GM12891 (cell line): ENCODE measurements at regions not wholly inside any gene's neighbourhood (a gene's known extent, or its start where the extent isn't known, plus 50 kb on each side); places are given as distances from the start of the nearest gene placed in this dataset.

Source experiments
- DNase-seq: peaks from one replicate; pipeline ENCODE4 v3.0.0; 2011; ENCODE audit warnings: low spot score; ENCODE audit not compliant: insufficient read length
- FAIRE-seq: peaks from 2 replicates; lab custom pipeline; 2011; peaks lifted over from hg19 to GRCh38; lab: Jason Lieb, UNC
- PAX5 ChIP-seq: IDR thresholded peaks from 2 replicates; pipeline ENCODE4 v1.6.1; 2011; ENCODE audit warnings: low read length, moderate library complexity, mild to moderate bottlenecking; ENCODE audit not compliant: insufficient read depth, severe bottlenecking
- POLR2A ChIP-seq: IDR thresholded peaks from 2 replicates; pipeline ENCODE4 v1.6.1; 2011; ENCODE audit warnings: low read depth, low read length, control low read depth
- POLR2AphosphoS5 ChIP-seq: IDR thresholded peaks from 2 replicates; pipeline ENCODE4 v1.6.1; 2011; ENCODE audit warnings: low read depth, low read length, control low read depth
- POU2F2 ChIP-seq: IDR thresholded peaks from 2 replicates; pipeline ENCODE4 v1.6.1; 2011; ENCODE audit warnings: low read depth, mild to moderate bottlenecking, control low read depth, low read length, moderate library complexity
- SPI1 ChIP-seq: IDR thresholded peaks from 2 replicates; pipeline ENCODE4 v1.6.1; 2011; ENCODE audit warnings: low read depth, low read length, control low read depth
- TAF1 ChIP-seq: IDR thresholded peaks from 2 replicates; pipeline ENCODE4 v1.6.1; 2011; ENCODE audit warnings: low read depth, low read length, control low read depth

GRCh38 chr21:35329940-35330660 lies 281.0 kb upstream of the RUNX1 start:
- no peak for TF ChIP-seq POU2F2
- no peak for TF ChIP-seq POLR2AphosphoS5
- no peak for TF ChIP-seq TAF1
- no peak for TF ChIP-seq PAX5
- TF ChIP-seq SPI1, result no peak
- no peak for TF ChIP-seq POLR2A
- FAIRE-seq (no peak), DNase-seq (no peak)

GRCh38 chr21:35328856-35329455 lies 279.9 kb upstream of the RUNX1 start:
- no peak for TF ChIP-seq POLR2A
- no peak for TF ChIP-seq PAX5
- no peak for TF ChIP-seq POU2F2
- TF ChIP-seq POLR2AphosphoS5, result no peak
- TF ChIP-seq TAF1, result no peak
- no peak for TF ChIP-seq SPI1
- FAIRE-seq, result no peak
- DNase-seq, result no peak

- FAIRE-seq (peak; percentile 5), DNase-seq (no peak)
- TF ChIP-seq TAF1 (no peak), POLR2AphosphoS5 (no peak), POU2F2 (no peak), POLR2A (no peak), PAX5 (no peak), SPI1 (no peak)
These were observed 277.6 kb upstream of the RUNX1 start for GRCh38 chr21:35326677-35327076.

GRCh38 chr21:35325953-35326352 lies 276.9 kb upstream of the RUNX1 start:
- no peak for FAIRE-seq
- no peak for TF ChIP-seq TAF1
- TF ChIP-seq PAX5, result no peak
- no peak for TF ChIP-seq SPI1
- no peak for TF ChIP-seq POLR2AphosphoS5
- TF ChIP-seq POU2F2, result no peak
- no peak for DNase-seq

GRCh38 chr21:35324372-35325220 lies 275.5 kb upstream of the RUNX1 start:
- no peak for DNase-seq
- FAIRE-seq, result no peak
- TF ChIP-seq POLR2A (no peak), POU2F2 (no peak), PAX5 (no peak), TAF1 (no peak), SPI1 (no peak), POLR2AphosphoS5 (no peak)

GRCh38 chr21:35323947-35324346 lies 274.8 kb upstream of the RUNX1 start:
- FAIRE-seq, result no peak
- DNase-seq, result no peak

GRCh38 chr21:35321322-35322200 lies 272.5 kb upstream of the RUNX1 start:
- no peak for FAIRE-seq
- no peak for DNase-seq
- no peak for TF ChIP-seq POU2F2
- TF ChIP-seq PAX5, result no peak
- TF ChIP-seq SPI1, result no peak
- no peak for TF ChIP-seq TAF1
- no peak for TF ChIP-seq POLR2AphosphoS5
- no peak for TF ChIP-seq POLR2A

More at GRCh38 chr21:35323947-35324346, 274.8 kb upstream of the RUNX1 start:
- no peak for TF ChIP-seq SPI1
- no peak for TF ChIP-seq POLR2A
- no peak for TF ChIP-seq POU2F2
- no peak for TF ChIP-seq POLR2AphosphoS5
- no peak for TF ChIP-seq TAF1
- TF ChIP-seq PAX5, result no peak

GRCh38 chr21:35319684-35320283 lies 270.7 kb upstream of the RUNX1 start:
- FAIRE-seq (no peak), DNase-seq (no peak)
- no peak for TF ChIP-seq SPI1
- no peak for TF ChIP-seq POLR2A
- no peak for TF ChIP-seq PAX5
- TF ChIP-seq POLR2AphosphoS5, result no peak

GRCh38 chr21:35316933-35317332 lies 267.8 kb upstream of the RUNX1 start:
- FAIRE-seq, result no peak
- TF ChIP-seq POLR2AphosphoS5, result no peak
- TF ChIP-seq SPI1, result no peak
- no peak for TF ChIP-seq PAX5
- no peak for TF ChIP-seq POU2F2
- TF ChIP-seq POLR2A, result no peak
- TF ChIP-seq TAF1, result no peak
- DNase-seq, result no peak
